OCI-LY1 (cell line): ENCODE measurements at regions not wholly inside any gene's neighbourhood (a gene's known extent, or its start where the extent isn't known, plus 50 kb on each side); places are given as distances from the start of the nearest gene placed in this dataset.

Source experiments
- H2AFZ ChIP-seq: fragments of 200-600 bp; sonication (generic), shearing (Covaris generic); 2 replicates; pipeline ENCODE4 v1.6.0; 2014; ENCODE audit warnings: antibody characterized with exemption, mild to moderate bottlenecking, low read length
- H3F3A ChIP-seq: fragments of 200-600 bp; sonication (generic), shearing (Covaris generic); 2 replicates; pipeline ENCODE4 v1.6.0; 2014; ENCODE audit warnings: mild to moderate bottlenecking, antibody characterized with exemption, low read length, moderate library complexity; ENCODE audit not compliant: insufficient read depth
- H3K27ac ChIP-seq: fragments of 200-600 bp; sonication (generic); 2 replicates; pipeline ENCODE4 v1.5.1; 2014; ENCODE audit warnings: low read length, mixed run types, mild to moderate bottlenecking, low read depth; ENCODE audit not compliant: poor library complexity, severe bottlenecking
- H3K27me3 ChIP-seq: fragments of 200-600 bp; sonication (generic); 2 replicates; pipeline ENCODE4 v1.6.0; 2014; ENCODE audit warnings: antibody characterized with exemption, mild to moderate bottlenecking, low read length, moderate library complexity; ENCODE audit not compliant: insufficient read depth
- H3K36me3 ChIP-seq: fragments of 200-600 bp; sonication (generic); 2 replicates; pipeline ENCODE4 v1.6.1; 2014; ENCODE audit warnings: mild to moderate bottlenecking, antibody characterized with exemption, low read length, moderate library complexity, mixed read lengths; ENCODE audit not compliant: insufficient read depth
- H3K4me1 ChIP-seq: fragments of 200-600 bp; sonication (generic); 2 replicates; pipeline ENCODE4 v1.5.1; 2014; ENCODE audit warnings: mild to moderate bottlenecking, low read length, moderate library complexity; ENCODE audit not compliant: insufficient read depth, severe bottlenecking
- H3K4me2 ChIP-seq: fragments of 200-600 bp; sonication (generic), shearing (Covaris generic); 2 replicates; pipeline ENCODE4 v1.6.1; 2014; ENCODE audit warnings: low read length
- H3K4me3 ChIP-seq: fragments of 200-600 bp; sonication (generic); 2 replicates; pipeline ENCODE4 v1.5.1; 2014; ENCODE audit warnings: low read length, low read depth, mild to moderate bottlenecking, mixed read lengths; ENCODE audit not compliant: poor library complexity, severe bottlenecking
- H3K79me2 ChIP-seq: fragments of 200-600 bp; shearing (Covaris generic); 2 replicates; pipeline ENCODE4 v1.6.1; 2016; ENCODE audit warnings: mixed run types, low read length, mixed read lengths; ENCODE audit not compliant: insufficient read depth
- H3K9ac ChIP-seq: fragments of 200-600 bp; sonication (generic), shearing (Covaris generic); 2 replicates; pipeline ENCODE4 v1.6.1; 2014; ENCODE audit warnings: mild to moderate bottlenecking, low read length, mixed read lengths
- H3K9me2 ChIP-seq: fragments of 200-600 bp; sonication (generic), shearing (Covaris generic); 2 replicates; pipeline ENCODE4 v1.6.1; 2014; ENCODE audit warnings: low read depth, mild to moderate bottlenecking, low read length, mixed read lengths
- H3K9me3 ChIP-seq: fragments of 200-600 bp; shearing (Covaris generic); 2 replicates; pipeline ENCODE4 v1.6.1; 2014; ENCODE audit warnings: low read length, mixed read lengths
- H4K20me1 ChIP-seq: fragments of 200-600 bp; sonication (generic), shearing (Covaris generic); 2 replicates; pipeline ENCODE4 v1.6.0; 2016; ENCODE audit warnings: mild to moderate bottlenecking, low read length; ENCODE audit not compliant: insufficient read depth
- CTCF ChIP-seq: fragments of 200-600 bp; sonication (generic), shearing (Covaris generic); IDR thresholded peaks from 2 replicates; pipeline ENCODE4 v1.5.1; 2017; ENCODE audit warnings: mild to moderate bottlenecking, antibody characterized with exemption, low read length, moderate library complexity, mixed read lengths
- EZH2 ChIP-seq: fragments of 200-600 bp; sonication (generic), shearing (Covaris generic); IDR thresholded peaks from 2 replicates; pipeline ENCODE4 v1.8.0; 2017; ENCODE audit warnings: borderline replicate concordance, mixed run types, mild to moderate bottlenecking, antibody characterized with exemption, low read length, moderate library complexity, mixed read lengths

- H3K9ac ChIP-seq = no peak overlapping the region
- no peaks in the 10 kb centered on the region for H3F3A ChIP-seq
- no peaks in the 10 kb centered on the region for H3K36me3 ChIP-seq
- TF ChIP-seq CTCF (no peak), EZH2 (no peak)
- no peak overlapping the region for H3K4me3 ChIP-seq
- no peaks in the 10 kb centered on the region for H3K4me1 ChIP-seq
- no peak overlapping the region for H3K4me2 ChIP-seq
- H4K20me1 ChIP-seq = no peaks in the 10 kb centered on the region
- H2AFZ ChIP-seq = no peak overlapping the region
- H3K9me3 ChIP-seq = no peaks in the 10 kb centered on the region
- no peaks in the 10 kb centered on the region for H3K27me3 ChIP-seq
- H3K27ac ChIP-seq = no peak overlapping the region
- no peaks in the 10 kb centered on the region for H3K79me2 ChIP-seq
- no peaks in the 10 kb centered on the region for H3K9me2 ChIP-seq
Measured at GRCh38 chr10:91071786-91072185, 148.7 kb upstream of the PCGF5 start.

GRCh38 chr10:91073286-91073979 lies 147.0 kb upstream of the PCGF5 start:
- Histone ChIP-seq H3K79me2 (no peaks in the 10 kb centered on the region), H3F3A (no peaks in the 10 kb centered on the region), H3K9ac (no peak overlapping the region), H3K9me2 (no peaks in the 10 kb centered on the region), H3K4me1 (no peaks in the 10 kb centered on the region), H3K4me3 (no peak overlapping the region), H4K20me1 (no peaks in the 10 kb centered on the region), H3K36me3 (no peaks in the 10 kb centered on the region), H3K4me2 (no peak overlapping the region), H3K27me3 (no peaks in the 10 kb centered on the region), H2AFZ (no peak overlapping the region), H3K9me3 (no peaks in the 10 kb centered on the region), H3K27ac (no peak overlapping the region)
- TF ChIP-seq EZH2 (no peak), CTCF (no peak)

- H3K4me3 ChIP-seq = no peak overlapping the region
- H3F3A ChIP-seq = no peaks in the 10 kb centered on the region
- no peak overlapping the region for H3K4me2 ChIP-seq
- no peak overlapping the region for H2AFZ ChIP-seq
- H3K27me3 ChIP-seq = no peaks in the 10 kb centered on the region
- H3K27ac ChIP-seq = no peak overlapping the region
- no peak overlapping the region for H3K9ac ChIP-seq
- H3K79me2 ChIP-seq = no peaks in the 10 kb centered on the region
- no peaks in the 10 kb centered on the region for H4K20me1 ChIP-seq
- no peaks in the 10 kb centered on the region for H3K36me3 ChIP-seq
- no peaks in the 10 kb centered on the region for H3K4me1 ChIP-seq
- TF ChIP-seq EZH2 (no peak), CTCF (no peak)
- no peaks in the 10 kb centered on the region for H3K9me3 ChIP-seq
- H3K9me2 ChIP-seq = no peaks in the 10 kb centered on the region
Measured at GRCh38 chr10:91076991-91077548, 143.4 kb upstream of the PCGF5 start.
